ENCODE measurements at regions not wholly inside any gene's neighbourhood (a gene's known extent, or its start where the extent isn't known, plus 50 kb on each side); places are given as distances from the start of the nearest gene placed in this dataset.

- TF ChIP-seq CTCF (IDR thresholded peaks at IDR 0.05; ENCODE audit: insufficient read depth, low read depth, low read length) (no peak), EZH2 (IDR thresholded peaks at IDR 0.05; ENCODE audit: insufficient read depth, low read length) (no peak)
Observed at GRCh38 chr10:4170633-4171314, 385.8 kb upstream of the KLF6 start.
